HEK293T (cell line): ENCODE measurements at regions not wholly inside any gene's neighbourhood (a gene's known extent, or its start where the extent isn't known, plus 50 kb on each side); places are given as distances from the start of the nearest gene placed in this dataset.

Experiments
- ELF4 ChIP-seq: fragments of 450-650 bp; IDR thresholded peaks from 2 replicates; pipeline ENCODE4 v1.6.1; 2017; ENCODE audit warnings: antibody characterized with exemption
- FOXM1 ChIP-seq: fragments of 450-650 bp; IDR thresholded peaks from 2 replicates; pipeline ENCODE4 v1.6.1; 2017; ENCODE audit warnings: mild to moderate bottlenecking, borderline replicate concordance
- SUZ12 ChIP-seq: fragments of 450-650 bp; IDR thresholded peaks from 2 replicates; pipeline ENCODE4 v1.6.1; 2016; ENCODE audit warnings: mild to moderate bottlenecking
- ZNF384 ChIP-seq: fragments of 450-650 bp; IDR thresholded peaks from 2 replicates; pipeline ENCODE4 v1.6.1; 2016

GRCh38 chr20:6384956-6385486 is 262.2 kb upstream of the FERMT1 start:
- TF ChIP-seq ZNF384 (no peak), ELF4 (no peak), FOXM1 (no peak), SUZ12 (no peak)
